Activated CD4-positive, alpha-beta memory T cell treated with anti-CD3 and anti-CD28 coated beads, Interleukin-2, amount 10 ng/mL, durations not matched to agents 7 days and 5 days (primary cell): ENCODE measurements at regions not wholly inside any gene's neighbourhood (a gene's known extent, or its start where the extent isn't known, plus 50 kb on each side); places are given as distances from the start of the nearest gene placed in this dataset.
"Not testable (repeated sequence)": the region's sequence is repeated elsewhere in the genome, so short reads cannot be mapped to it uniquely, and the experiment has no call there.

Source experiments
- CTCF ChIA-PET: fragments of 350-600 bp; sonication (Branson Sonifier 250); formaldehyde crosslinking; loops from one replicate; lab custom pipeline; 2021; ENCODE audit warnings: antibody characterized with exemption, inconsistent platforms; lab: Charles Lee
- POLR2A ChIA-PET: fragments of 350-600 bp; sonication (Branson Sonifier 250); formaldehyde crosslinking; loops from one replicate; lab custom pipeline; 2021; ENCODE audit warnings: antibody characterized with exemption; lab: Charles Lee
- DNase-seq: peaks from one replicate; pipeline ENCODE4 v3.0.0-alpha.2; 2020
- H3K27ac Mint-ChIP-seq: one replicate; pipeline ENCODE4 v1.8.0; 2021; ENCODE audit warnings: mild to moderate bottlenecking, mixed read lengths
- H3K27me3 Mint-ChIP-seq: one replicate; pipeline ENCODE4 v1.8.0; 2021; ENCODE audit warnings: mixed read lengths
- H3K36me3 Mint-ChIP-seq: one replicate; pipeline ENCODE4 v1.8.0; 2021; ENCODE audit warnings: low read depth, mixed read lengths
- H3K4me1 Mint-ChIP-seq: one replicate; pipeline ENCODE4 v1.8.0; 2021; ENCODE audit warnings: mixed read lengths
- H3K4me3 Mint-ChIP-seq: one replicate; pipeline ENCODE4 v1.8.0; 2021; ENCODE audit warnings: mild to moderate bottlenecking, mixed read lengths
- H3K9me3 Mint-ChIP-seq: one replicate; pipeline ENCODE4 v1.8.0; 2021; ENCODE audit warnings: mixed read lengths

DNA sequence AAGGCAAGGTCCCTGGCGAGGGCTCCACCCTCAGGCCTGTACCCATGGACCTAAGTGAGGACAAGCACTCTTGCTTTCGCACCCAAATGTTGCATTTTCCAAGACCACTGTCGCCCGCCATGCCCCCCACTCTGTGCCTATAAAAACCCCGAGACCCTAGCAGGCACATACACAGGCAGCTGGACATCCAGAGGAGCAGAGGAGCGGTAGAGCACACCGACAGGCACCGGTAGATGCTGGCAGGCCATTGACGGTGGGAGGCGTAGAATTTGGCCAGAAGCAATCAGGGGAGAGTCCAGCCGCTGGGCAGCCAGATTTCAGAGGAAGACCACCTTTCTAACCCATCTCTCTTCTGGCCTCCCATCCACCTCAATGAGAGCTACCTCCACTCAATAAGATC lies 715.2 kb upstream of the AADAT start:
- Mint-ChIP-seq H3K27me3 (no peaks in the 10 kb centered on the region), H3K36me3 (no peaks in the 10 kb centered on the region), H3K27ac (no peak overlapping the region), H3K9me3 (peaks cover 3% of the 10 kb centered on the region), H3K4me1 (no peaks in the 10 kb centered on the region), H3K4me3 (no peak overlapping the region)
- CTCF ChIA-PET, result no interaction called here
- POLR2A ChIA-PET, result no interaction called here
- no peak for DNase-seq

DNA sequence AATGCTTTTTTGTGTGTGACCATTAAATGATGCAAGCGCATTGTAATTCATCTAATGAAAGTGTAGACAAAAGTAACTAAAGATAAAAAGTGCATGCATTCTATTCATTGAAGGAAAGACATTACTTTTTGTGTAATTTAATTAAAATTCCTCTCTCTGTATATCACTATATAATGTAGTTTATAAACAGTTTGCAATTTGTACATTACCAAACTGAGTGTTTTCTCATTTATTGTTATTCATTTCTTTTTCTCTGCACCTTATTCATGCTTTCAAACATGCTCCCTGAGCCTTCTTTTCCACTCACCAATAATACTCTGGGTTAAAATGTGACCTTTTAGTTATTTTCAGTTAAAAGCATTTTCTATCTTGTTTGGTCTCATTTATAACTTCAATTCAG lies 713.7 kb upstream of the AADAT start:
- CTCF ChIA-PET, result no interaction called here
- Mint-ChIP-seq H3K27ac (no peak overlapping the region), H3K9me3 (peaks cover 4% of the 10 kb centered on the region), H3K4me1 (no peaks in the 10 kb centered on the region), H3K27me3 (no peaks in the 10 kb centered on the region), H3K4me3 (no peak overlapping the region), H3K36me3 (no peaks in the 10 kb centered on the region)
- DNase-seq, result no peak
- POLR2A ChIA-PET, result no interaction called here

DNA sequence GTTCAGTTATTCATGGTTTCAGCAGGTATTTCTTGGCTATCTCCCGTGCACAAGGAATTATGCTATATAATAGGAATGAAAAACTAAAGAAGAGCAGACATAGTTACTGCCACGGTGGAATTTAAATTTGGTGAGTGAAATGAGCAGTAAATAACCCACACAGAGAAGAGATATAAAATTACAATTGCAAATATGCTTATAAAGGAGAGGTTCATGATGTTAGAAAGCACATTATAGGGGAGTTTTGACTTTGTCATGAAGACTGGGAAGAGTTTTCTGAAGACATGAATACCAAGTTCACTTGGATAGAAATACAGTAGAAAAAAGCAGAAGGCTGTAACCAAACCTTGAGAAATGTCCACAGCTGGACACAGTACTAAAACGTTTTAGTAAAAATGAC lies 712.0 kb upstream of the AADAT start:
- peaks cover 4% of the 10 kb centered on the region for H3K9me3 Mint-ChIP-seq
- no peak overlapping the region for H3K4me3 Mint-ChIP-seq
- DNase-seq, result no peak
- H3K4me1 Mint-ChIP-seq, result no peaks in the 10 kb centered on the region
- no peak overlapping the region for H3K27ac Mint-ChIP-seq
- H3K36me3 Mint-ChIP-seq, result no peaks in the 10 kb centered on the region
- ChIA-PET POLR2A (no interaction called here), CTCF (no interaction called here)
- no peaks in the 10 kb centered on the region for H3K27me3 Mint-ChIP-seq

DNA sequence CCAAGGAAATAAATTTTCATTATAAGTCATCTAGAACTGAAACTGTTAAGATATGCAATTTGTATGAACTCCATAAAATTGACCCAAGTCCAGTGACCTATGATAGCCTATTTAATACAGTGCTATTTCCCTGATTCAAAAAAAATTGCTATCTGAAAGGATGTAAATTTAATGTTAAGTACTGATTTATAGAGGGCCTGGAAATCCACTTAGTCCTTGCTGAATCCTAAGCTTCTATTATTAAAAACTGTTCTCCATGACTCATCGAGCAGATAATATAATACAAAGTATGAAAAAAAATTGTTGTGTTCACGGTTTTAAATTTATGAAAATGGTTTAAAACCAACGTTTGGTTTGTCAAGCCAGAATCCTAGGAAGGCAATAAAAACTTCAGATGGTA lies 704.8 kb upstream of the AADAT start:
- H3K27me3 Mint-ChIP-seq, result no peaks in the 10 kb centered on the region

DNA sequence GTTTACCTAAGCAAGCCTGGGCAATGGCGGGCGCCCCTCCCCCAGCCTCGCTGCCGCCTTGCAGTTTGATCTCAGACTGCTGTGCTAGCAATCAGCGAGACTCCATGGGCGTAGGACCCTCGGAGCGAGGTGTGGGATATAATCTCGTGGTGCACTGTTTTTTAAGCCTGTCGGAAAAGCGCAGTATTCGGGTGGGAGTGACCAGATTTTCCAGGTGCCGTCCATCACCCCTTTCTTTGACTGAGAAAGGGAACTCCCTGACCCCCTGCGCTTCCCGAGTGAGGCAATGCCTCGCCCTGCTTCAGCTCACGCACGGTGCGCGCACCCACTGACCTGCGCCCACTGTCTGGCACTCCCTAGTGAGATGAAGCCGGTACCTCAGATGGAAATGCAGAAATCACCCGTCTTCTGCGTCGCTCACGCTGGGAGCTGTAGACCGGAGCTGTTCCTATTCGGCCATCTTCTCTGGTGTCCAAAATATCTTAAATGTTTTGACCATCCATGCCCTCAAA lies 698.8 kb upstream of the AADAT start:
- H3K9me3 Mint-ChIP-seq, H3K4me1 Mint-ChIP-seq, H3K27me3 Mint-ChIP-seq, H3K4me3 Mint-ChIP-seq, DNase-seq, H3K36me3 Mint-ChIP-seq, CTCF ChIA-PET, POLR2A ChIA-PET, H3K27ac Mint-ChIP-seq: not testable (repeated sequence)

More for the DNA sequence above, 704.8 kb upstream of the AADAT start:
- Mint-ChIP-seq H3K9me3 (peaks cover 3% of the 10 kb centered on the region), H3K27ac (no peak overlapping the region), H3K36me3 (no peaks in the 10 kb centered on the region), H3K4me1 (no peaks in the 10 kb centered on the region), H3K4me3 (no peak overlapping the region)
- POLR2A ChIA-PET, result no interaction called here
- CTCF ChIA-PET, result no interaction called here
- DNase-seq, result no peak

DNA sequence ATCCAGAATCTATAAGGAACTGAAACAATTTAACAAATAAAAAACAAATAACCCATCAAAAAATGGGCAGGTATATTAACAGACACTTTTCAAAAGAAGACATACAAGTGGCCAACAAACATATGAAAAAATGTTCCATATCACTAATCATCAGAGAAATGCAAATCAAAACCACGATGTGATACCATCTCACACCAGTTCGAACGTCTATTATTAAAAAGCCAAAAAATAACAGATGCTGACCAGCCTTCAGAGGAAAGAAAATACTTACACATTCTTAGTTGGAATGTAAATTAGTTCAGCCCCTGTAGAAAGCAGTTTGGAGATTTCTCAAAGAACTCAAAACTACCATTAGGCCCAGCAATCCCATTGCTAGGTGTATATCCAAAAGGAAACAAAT lies 687.9 kb upstream of the AADAT start:
- Mint-ChIP-seq H3K9me3 (peaks cover 8% of the 10 kb centered on the region), H3K4me1 (no peaks in the 10 kb centered on the region), H3K4me3 (no peak overlapping the region), H3K36me3 (no peaks in the 10 kb centered on the region), H3K27me3 (no peaks in the 10 kb centered on the region), H3K27ac (no peak overlapping the region)
- ChIA-PET CTCF (no interaction called here), POLR2A (no interaction called here)
- DNase-seq, result no peak

DNA sequence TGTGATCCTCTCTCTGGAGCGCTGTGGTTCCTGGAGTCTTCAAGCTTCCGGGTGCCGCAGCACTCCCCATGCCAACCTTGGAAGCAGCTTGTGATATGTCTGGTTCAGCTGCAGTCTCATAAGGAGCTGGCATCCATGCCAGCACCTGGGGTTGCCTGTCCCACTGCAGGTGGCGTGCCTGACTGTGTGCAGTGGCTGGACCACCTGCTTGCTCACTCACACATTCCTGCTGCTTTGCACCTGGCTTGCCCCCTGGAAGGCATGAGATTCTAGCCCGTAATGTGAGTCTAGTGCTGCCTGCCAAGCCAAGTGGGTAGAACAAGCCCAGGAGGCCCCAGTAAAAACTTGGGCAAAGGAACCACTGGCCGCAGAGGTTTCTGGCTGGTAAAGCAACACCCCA lies 687.2 kb upstream of the AADAT start:
- Mint-ChIP-seq H3K27ac (no peak overlapping the region), H3K4me1 (no peaks in the 10 kb centered on the region), H3K36me3 (no peaks in the 10 kb centered on the region), H3K9me3 (peaks cover 8% of the 10 kb centered on the region), H3K4me3 (no peak overlapping the region), H3K27me3 (no peaks in the 10 kb centered on the region)
- ChIA-PET CTCF (no interaction called here), POLR2A (no interaction called here)
- no peak for DNase-seq

DNA sequence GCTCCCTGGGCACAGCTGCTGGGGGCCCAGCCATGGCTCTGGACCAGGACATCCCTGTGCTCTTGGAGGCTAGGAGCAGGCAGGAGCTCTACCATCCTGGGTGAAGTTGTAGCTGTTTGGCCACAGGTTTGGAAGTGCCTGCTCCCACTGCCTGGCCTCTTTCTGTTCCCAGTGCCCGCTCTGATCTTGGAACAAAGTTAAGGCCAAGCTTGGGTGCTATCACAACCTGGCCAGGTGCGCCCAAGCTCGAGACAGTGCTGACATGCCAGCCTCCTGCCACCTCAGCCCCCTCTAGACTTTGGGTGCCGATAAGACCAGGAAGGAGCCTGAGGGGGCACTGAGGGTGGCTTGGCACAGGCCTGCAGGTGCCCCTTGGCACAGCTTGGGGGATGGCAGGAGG lies 686.1 kb upstream of the AADAT start:
- H3K4me3 Mint-ChIP-seq, result no peak overlapping the region
- CTCF ChIA-PET, result no interaction called here
- H3K27ac Mint-ChIP-seq, result no peak overlapping the region

DNA sequence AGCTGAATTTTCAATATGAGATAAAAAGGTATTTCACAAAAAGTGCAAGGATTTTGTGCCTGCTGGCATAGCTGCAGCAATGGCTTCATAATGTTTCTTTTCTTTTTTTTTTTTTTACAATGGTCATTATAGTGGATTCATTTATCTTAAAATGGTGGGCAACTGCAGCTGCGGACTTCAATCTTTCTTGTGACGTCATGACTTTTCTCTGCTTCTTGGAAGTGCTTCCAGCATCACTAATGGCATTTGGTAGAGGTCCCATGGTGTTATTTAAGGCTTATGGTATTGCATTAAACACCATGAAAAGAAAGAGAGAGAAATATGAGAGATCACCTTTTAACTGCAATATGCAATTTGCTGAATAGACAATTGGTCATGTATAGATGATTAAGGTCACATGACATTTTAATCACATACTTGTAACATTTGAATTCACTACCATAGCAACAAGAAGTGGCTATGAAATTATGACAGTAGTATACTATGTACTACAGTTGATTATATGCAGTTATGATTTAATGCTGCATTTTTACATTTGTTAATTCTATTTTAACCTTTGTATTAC lies 684.0 kb upstream of the AADAT start:
- CTCF ChIA-PET, result no interaction called here

More for the DNA sequence above, 686.1 kb upstream of the AADAT start:
- Mint-ChIP-seq H3K4me1 (no peaks in the 10 kb centered on the region), H3K36me3 (no peaks in the 10 kb centered on the region), H3K9me3 (peaks cover 8% of the 10 kb centered on the region), H3K27me3 (no peaks in the 10 kb centered on the region)
- POLR2A ChIA-PET, result no interaction called here
- DNase-seq, result no peak

DNA sequence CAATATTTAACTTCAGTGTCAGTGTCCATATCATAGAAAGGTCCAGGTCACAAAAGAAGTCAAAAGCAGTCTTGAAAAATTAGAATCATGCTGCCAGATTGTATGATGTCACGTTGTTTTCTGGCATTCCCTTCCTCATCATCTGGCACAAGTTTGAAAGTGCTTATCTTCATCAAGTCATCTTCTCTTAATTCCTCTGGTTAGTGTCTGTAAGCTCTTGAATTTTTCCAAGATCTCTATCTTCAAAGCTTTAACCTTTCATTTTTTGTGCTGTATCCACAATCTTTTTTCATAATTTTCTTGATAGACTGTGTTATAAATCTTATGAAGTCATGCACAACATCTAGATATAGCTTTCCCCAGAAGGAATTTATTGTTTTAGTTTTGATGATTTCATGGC lies 682.7 kb upstream of the AADAT start:
- Mint-ChIP-seq H3K27me3 (no peaks in the 10 kb centered on the region), H3K4me1 (no peaks in the 10 kb centered on the region), H3K27ac (no peak overlapping the region), H3K4me3 (no peak overlapping the region), H3K36me3 (no peaks in the 10 kb centered on the region), H3K9me3 (peaks cover 5% of the 10 kb centered on the region)
- ChIA-PET POLR2A (no interaction called here), CTCF (no interaction called here)
- DNase-seq, result no peak

More for the DNA sequence above, 684.0 kb upstream of the AADAT start:
- POLR2A ChIA-PET, result no interaction called here
- Mint-ChIP-seq H3K27me3 (no peaks in the 10 kb centered on the region), H3K4me1 (no peaks in the 10 kb centered on the region), H3K4me3 (no peak overlapping the region), H3K9me3 (peaks cover 8% of the 10 kb centered on the region), H3K36me3 (no peaks in the 10 kb centered on the region), H3K27ac (no peak overlapping the region)
- DNase-seq, result no peak

DNA sequence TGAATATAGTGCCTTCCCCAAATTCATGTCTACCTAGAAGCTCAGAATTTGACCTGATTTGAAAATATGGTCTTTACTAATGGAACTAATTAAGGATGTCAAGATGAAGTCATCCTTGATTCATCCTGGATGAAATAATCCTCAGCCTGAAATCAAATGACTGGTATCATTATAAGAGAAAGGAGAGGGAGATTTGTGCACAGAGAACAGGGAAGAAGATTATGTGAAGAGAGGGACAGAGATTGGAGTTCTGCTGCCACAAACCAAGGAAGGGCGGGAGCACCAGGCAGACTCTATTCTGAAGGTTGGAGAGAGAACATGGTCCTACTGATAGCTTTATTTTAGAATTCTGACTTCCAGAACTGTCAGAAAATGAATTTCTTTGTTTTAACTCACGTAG lies 680.9 kb upstream of the AADAT start:
- Mint-ChIP-seq H3K9me3 (peaks cover 5% of the 10 kb centered on the region), H3K4me3 (no peak overlapping the region), H3K36me3 (no peaks in the 10 kb centered on the region), H3K27me3 (no peaks in the 10 kb centered on the region), H3K4me1 (no peaks in the 10 kb centered on the region), H3K27ac (no peak overlapping the region)
- no peak for DNase-seq
- ChIA-PET CTCF (no interaction called here), POLR2A (no interaction called here)

DNA sequence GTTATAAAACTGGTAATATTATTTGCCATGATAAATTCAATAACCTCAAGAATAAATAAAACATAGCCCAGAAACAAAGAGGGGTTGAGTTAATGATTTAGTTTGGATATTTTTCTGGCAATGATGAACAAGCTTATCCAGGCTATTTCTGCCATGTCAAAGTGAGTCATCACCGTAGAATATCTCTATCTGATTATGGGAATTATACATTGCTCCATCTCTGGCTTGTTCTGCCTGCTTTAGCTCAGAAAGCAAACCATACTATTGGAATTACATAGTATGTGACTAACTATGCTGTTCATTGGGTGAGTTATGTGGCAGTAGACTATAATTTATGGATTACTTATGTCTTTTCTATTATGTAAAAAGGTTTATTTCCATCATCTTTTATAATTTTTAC lies 680.1 kb upstream of the AADAT start:
- POLR2A ChIA-PET, result no interaction called here
- H3K4me3 Mint-ChIP-seq, result no peak overlapping the region
- H3K9me3 Mint-ChIP-seq, result peaks cover 5% of the 10 kb centered on the region
- H3K27me3 Mint-ChIP-seq, result no peaks in the 10 kb centered on the region
- CTCF ChIA-PET, result interaction anchor here (0.8 kb wide), 1 partner anchor 148 kb away, joined by 3 read pairs; no protein-coding TSS in a partner anchor
- H3K36me3 Mint-ChIP-seq, result no peaks in the 10 kb centered on the region
- DNase-seq, result no peak
- no peaks in the 10 kb centered on the region for H3K4me1 Mint-ChIP-seq
- H3K27ac Mint-ChIP-seq, result no peak overlapping the region

DNA sequence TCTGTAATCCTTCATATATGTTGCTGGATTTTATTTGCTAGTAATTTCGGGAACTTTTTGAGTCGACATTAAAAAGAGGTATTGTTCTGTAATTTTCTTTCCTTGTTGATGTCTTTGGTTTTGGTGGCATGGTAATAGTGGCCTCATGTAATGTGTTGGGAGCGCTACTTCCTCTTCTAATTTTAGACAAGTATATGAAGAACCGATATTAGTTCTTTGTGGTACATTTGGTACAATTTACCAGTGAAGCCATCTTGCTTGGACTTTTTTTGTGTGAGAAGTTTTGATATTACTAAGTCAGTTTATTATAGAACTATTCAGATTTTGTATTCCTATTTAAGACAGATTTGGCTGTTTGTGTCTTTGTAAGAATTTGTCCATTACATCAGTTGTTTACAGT lies 669.2 kb upstream of the AADAT start:
- Mint-ChIP-seq H3K9me3 (no peaks in the 10 kb centered on the region), H3K4me3 (no peak overlapping the region), H3K4me1 (no peaks in the 10 kb centered on the region), H3K27me3 (no peaks in the 10 kb centered on the region), H3K36me3 (no peaks in the 10 kb centered on the region), H3K27ac (no peak overlapping the region)
- ChIA-PET CTCF (no interaction called here), POLR2A (no interaction called here)
- no peak for DNase-seq

DNA sequence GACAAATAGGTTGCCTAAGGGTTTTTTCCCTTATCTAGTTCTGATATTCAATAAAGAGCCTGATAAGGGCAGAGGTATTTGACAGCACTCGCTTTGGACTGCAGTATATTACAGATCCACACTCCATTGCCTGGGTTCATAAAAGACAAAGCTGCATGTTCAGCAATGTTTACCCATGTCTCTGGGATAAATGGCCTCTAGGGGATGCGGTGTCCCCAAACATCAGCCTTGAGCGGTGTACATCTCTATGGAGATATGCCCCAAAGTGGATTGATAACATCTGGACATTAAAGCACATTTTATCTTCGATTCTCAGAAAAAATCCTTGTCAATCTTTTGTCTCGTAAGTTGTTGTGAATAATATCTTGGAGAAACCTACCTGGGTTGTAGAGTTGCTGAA lies 660.8 kb upstream of the AADAT start:
- peaks cover 8% of the 10 kb centered on the region for H3K9me3 Mint-ChIP-seq
- H3K4me3 Mint-ChIP-seq, result no peak overlapping the region
- H3K27ac Mint-ChIP-seq, result no peak overlapping the region
- ChIA-PET POLR2A (no interaction called here), CTCF (no interaction called here)
- no peaks in the 10 kb centered on the region for H3K4me1 Mint-ChIP-seq
- DNase-seq, result no peak
- no peaks in the 10 kb centered on the region for H3K27me3 Mint-ChIP-seq
- no peaks in the 10 kb centered on the region for H3K36me3 Mint-ChIP-seq
